ENCODE measurements at regions not wholly inside any gene's neighbourhood (a gene's known extent, or its start where the extent isn't known, plus 50 kb on each side); places are given as distances from the start of the nearest gene placed in this dataset.
A peak's percentile ranks its signal among the peaks of the same experiment; 100 is the strongest.
"Not testable (repeated sequence)": the region's sequence is repeated elsewhere in the genome, so short reads cannot be mapped to it uniquely, and the experiment has no call there.

DNA sequence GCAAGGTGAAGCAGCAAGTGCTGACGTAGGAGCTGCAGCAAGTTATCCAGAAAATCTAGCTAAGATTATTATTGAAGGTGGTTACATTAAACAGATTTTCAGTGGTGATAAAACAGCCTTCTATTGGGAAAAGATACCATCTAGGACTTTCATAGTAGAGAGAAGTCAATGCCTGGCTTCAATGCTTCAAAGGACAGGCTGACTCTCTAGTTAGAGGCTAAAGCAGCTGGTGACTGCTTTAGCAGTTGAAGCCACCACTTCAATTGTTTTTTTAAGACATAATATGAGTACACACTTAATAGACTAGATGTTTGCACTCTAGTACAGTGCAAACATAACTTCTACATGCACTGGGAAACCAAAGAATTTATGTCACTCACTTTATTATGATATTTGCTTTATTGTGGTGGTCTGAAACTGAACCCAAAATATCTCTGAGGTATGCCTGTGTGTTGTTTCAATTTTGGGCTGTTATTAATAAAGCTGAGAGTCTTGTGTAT, 1026.9 kb upstream of the FOXG1 start:
- CTCF ChIA-PET, result no interaction called here

DNA sequence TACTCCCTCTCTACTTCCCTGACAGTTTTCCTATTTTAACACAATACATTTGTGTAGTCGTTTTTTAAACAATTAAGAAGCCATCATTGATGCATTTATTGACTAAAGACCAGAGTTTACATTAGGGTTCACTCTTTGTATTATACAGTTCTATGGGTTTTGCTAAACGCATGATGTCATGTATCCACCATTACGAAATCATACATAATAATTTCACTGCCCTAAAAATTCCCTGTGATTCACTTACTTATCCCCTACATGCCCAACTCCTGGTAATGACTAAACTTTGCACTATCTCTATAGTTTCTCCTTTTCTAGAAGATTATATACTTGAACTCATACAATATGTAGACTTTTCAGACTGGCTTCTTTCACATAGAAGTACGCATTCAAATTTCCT, 1016.5 kb upstream of the FOXG1 start:
- ChIA-PET CTCF (no interaction called here), POLR2A (no interaction called here)
- peaks cover 0 to 2% (median 0%) of the 10 kb centered on the region in 5 experiments for H3K27me3 ChIP-seq (replicated peaks in 2 of 5; ENCODE audit: control insufficient read depth in 4 of 5, insufficient read depth in 5 of 5, low read length in 4 of 5)
- H3K4me1 ChIP-seq (ENCODE audit: control extremely low read depth in 1 of 4, control insufficient read depth in 4 of 4, insufficient read depth in 4 of 4, low read length in 3 of 4), result no peaks in the 10 kb centered on the region
- H3K9me3 ChIP-seq (ENCODE audit: control extremely low read depth in 1 of 5, control insufficient read depth in 4 of 5, insufficient read depth in 2 of 5, low read depth in 1 of 5, low read length in 4 of 5), result no peaks in the 10 kb centered on the region
- H3K36me3 ChIP-seq (ENCODE audit: control insufficient read depth in 4 of 4, insufficient read depth in 4 of 4, low read length in 3 of 4), result no peaks in the 10 kb centered on the region
- no peak overlapping the region for H3K27ac ChIP-seq (ENCODE audit: insufficient read depth in 1 of 2, low read depth in 1 of 2, low read length in 2 of 2, poor library complexity in 1 of 2, severe bottlenecking in 2 of 2)
- 90% methylated on average over 2 of the region's 4 CpGs for WGBS (ENCODE audit: insufficient coverage)
- no peak for DNase-seq
- no peak overlapping the region for H3K4me3 ChIP-seq (ENCODE audit: control insufficient read depth in 1 of 7, extremely low read depth in 1 of 7, insufficient read depth in 4 of 7, low read depth in 2 of 7, low read length in 6 of 7)

More for the DNA sequence above, 1026.9 kb upstream of the FOXG1 start:
- no peak overlapping the region for H3K27ac ChIP-seq (ENCODE audit: insufficient read depth in 1 of 2, low read depth in 1 of 2, low read length in 2 of 2, poor library complexity in 1 of 2, severe bottlenecking in 2 of 2)
- POLR2A ChIA-PET, result no interaction called here
- no peaks in the 10 kb centered on the region for H3K27me3 ChIP-seq (replicated peaks in 2 of 5; ENCODE audit: control insufficient read depth in 4 of 5, insufficient read depth in 5 of 5, low read length in 4 of 5)
- H3K4me3 ChIP-seq (ENCODE audit: control insufficient read depth in 1 of 7, extremely low read depth in 1 of 7, insufficient read depth in 4 of 7, low read depth in 2 of 7, low read length in 6 of 7), result no peak overlapping the region
- 100% methylated on average over 1 of the region's 1 CpG for WGBS (ENCODE audit: insufficient coverage)
- H3K9me3 ChIP-seq (ENCODE audit: control extremely low read depth in 1 of 5, control insufficient read depth in 4 of 5, insufficient read depth in 2 of 5, low read depth in 1 of 5, low read length in 4 of 5), result no peaks in the 10 kb centered on the region
- no peaks in the 10 kb centered on the region for H3K4me1 ChIP-seq (ENCODE audit: control extremely low read depth in 1 of 4, control insufficient read depth in 4 of 4, insufficient read depth in 4 of 4, low read length in 3 of 4)
- no peak for DNase-seq
- H3K36me3 ChIP-seq (ENCODE audit: control insufficient read depth in 4 of 4, insufficient read depth in 4 of 4, low read length in 3 of 4), result no peaks in the 10 kb centered on the region

GRCh38 chr14:27757642-27758041, 1008.9 kb upstream of the FOXG1 start:
- H3K4me1 ChIP-seq (ENCODE audit: control extremely low read depth in 1 of 4, control insufficient read depth in 4 of 4, insufficient read depth in 4 of 4, low read length in 3 of 4); CTCF ChIA-PET; DNase-seq; H3K27ac ChIP-seq (ENCODE audit: insufficient read depth in 1 of 2, low read depth in 1 of 2, low read length in 2 of 2, poor library complexity in 1 of 2, severe bottlenecking in 2 of 2); H3K4me3 ChIP-seq (ENCODE audit: control insufficient read depth in 1 of 7, extremely low read depth in 1 of 7, insufficient read depth in 4 of 7, low read depth in 2 of 7, low read length in 6 of 7); H3K36me3 ChIP-seq (ENCODE audit: control insufficient read depth in 4 of 4, insufficient read depth in 4 of 4, low read length in 3 of 4); H3K9me3 ChIP-seq (ENCODE audit: control extremely low read depth in 1 of 5, control insufficient read depth in 4 of 5, insufficient read depth in 2 of 5, low read depth in 1 of 5, low read length in 4 of 5); POLR2A ChIA-PET; H3K27me3 ChIP-seq (replicated peaks in 2 of 5; ENCODE audit: control insufficient read depth in 4 of 5, insufficient read depth in 5 of 5, low read length in 4 of 5): not testable (repeated sequence)
- 92% methylated on average over 2 of the region's 4 CpGs for WGBS (ENCODE audit: insufficient coverage)

DNA sequence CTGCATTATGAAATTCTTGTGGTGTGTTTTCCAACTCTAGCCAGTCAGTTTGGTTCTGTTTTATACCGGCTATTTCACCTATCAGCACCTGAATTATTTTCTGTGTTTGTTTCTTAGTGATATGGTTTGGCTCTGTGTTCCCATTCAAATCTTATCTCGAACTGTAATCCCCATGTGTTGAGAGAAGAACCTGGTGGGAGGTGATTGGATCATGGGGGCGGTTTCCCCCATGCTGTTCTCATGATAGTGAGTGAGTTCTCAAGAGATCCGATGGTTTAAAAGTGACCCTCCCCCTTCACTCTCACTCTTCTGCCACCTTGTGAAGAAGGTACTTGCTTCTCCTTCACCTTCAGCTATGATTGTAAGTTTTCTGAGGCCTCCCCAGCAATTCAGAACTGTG, 1006.2 kb upstream of the FOXG1 start:
- CTCF ChIA-PET; H3K27me3 ChIP-seq (replicated peaks in 2 of 5; ENCODE audit: control insufficient read depth in 4 of 5, insufficient read depth in 5 of 5, low read length in 4 of 5); H3K9me3 ChIP-seq (ENCODE audit: control extremely low read depth in 1 of 5, control insufficient read depth in 4 of 5, insufficient read depth in 2 of 5, low read depth in 1 of 5, low read length in 4 of 5); H3K4me3 ChIP-seq (ENCODE audit: control insufficient read depth in 1 of 7, extremely low read depth in 1 of 7, insufficient read depth in 4 of 7, low read depth in 2 of 7, low read length in 6 of 7); H3K4me1 ChIP-seq (ENCODE audit: control extremely low read depth in 1 of 4, control insufficient read depth in 4 of 4, insufficient read depth in 4 of 4, low read length in 3 of 4); DNase-seq; H3K36me3 ChIP-seq (ENCODE audit: control insufficient read depth in 4 of 4, insufficient read depth in 4 of 4, low read length in 3 of 4); H3K27ac ChIP-seq (ENCODE audit: insufficient read depth in 1 of 2, low read depth in 1 of 2, low read length in 2 of 2, poor library complexity in 1 of 2, severe bottlenecking in 2 of 2); POLR2A ChIA-PET: not testable (repeated sequence)
- WGBS (ENCODE audit: insufficient coverage), result 90% methylated on average over 2 of the region's 4 CpGs

DNA sequence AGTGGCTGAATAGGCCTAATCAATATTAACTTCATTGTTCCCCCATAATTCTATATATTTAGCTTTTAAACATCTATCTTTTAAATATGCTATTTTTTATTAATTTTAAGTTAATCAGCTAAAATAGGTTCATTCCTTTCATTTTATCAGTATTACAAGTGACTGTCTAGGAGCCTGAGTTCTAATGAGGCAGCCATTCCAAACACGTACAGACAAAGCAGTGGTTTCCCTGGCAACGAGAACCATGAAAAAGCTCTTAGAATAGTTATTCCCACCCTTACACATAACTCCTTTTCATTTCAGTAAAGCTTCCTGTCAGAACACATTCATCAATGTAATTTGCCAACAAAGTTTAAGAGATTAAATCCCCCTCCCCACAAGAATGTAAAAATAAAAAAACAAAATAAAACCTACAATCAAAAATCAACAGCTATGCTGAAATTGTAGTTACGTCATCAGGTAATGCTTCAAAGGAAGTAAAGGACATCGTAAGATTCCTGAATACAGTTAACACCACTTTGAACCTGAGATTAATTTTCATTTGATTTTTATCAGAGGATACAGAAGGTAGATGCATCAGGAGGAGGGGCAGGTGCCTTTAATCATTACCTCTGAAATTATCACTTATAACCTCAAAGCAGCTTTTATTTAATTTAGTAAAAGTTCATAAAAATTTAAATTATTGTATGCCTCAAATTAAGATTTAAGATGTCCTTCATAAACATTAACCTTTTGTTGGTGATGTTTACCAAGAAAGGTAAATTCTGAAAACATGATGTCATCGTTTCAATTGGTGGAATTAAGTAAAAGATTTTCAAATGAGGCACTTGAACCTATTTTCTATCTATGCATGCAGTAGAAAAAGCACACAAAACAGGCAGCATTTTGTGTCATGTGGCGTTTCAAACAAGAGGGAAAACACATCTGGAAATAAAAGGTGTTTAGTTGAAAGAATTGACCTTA, 967.2 kb upstream of the FOXG1 start:
- H3K27ac ChIP-seq (ENCODE audit: insufficient read depth in 1 of 2, low read depth in 1 of 2, low read length in 2 of 2, poor library complexity in 1 of 2, severe bottlenecking in 2 of 2); H3K4me1 ChIP-seq (ENCODE audit: control extremely low read depth in 1 of 4, control insufficient read depth in 4 of 4, insufficient read depth in 4 of 4, low read length in 3 of 4); DNase-seq; CTCF ChIA-PET; H3K9me3 ChIP-seq (ENCODE audit: control extremely low read depth in 1 of 5, control insufficient read depth in 4 of 5, insufficient read depth in 2 of 5, low read depth in 1 of 5, low read length in 4 of 5); H3K4me3 ChIP-seq (ENCODE audit: control insufficient read depth in 1 of 7, extremely low read depth in 1 of 7, insufficient read depth in 4 of 7, low read depth in 2 of 7, low read length in 6 of 7); H3K27me3 ChIP-seq (replicated peaks in 2 of 5; ENCODE audit: control insufficient read depth in 4 of 5, insufficient read depth in 5 of 5, low read length in 4 of 5); POLR2A ChIA-PET; H3K36me3 ChIP-seq (ENCODE audit: control insufficient read depth in 4 of 4, insufficient read depth in 4 of 4, low read length in 3 of 4): not testable (repeated sequence)
- WGBS (ENCODE audit: insufficient coverage), result 100% methylated on average over 1 of the region's 6 CpGs

- H3K9me3 ChIP-seq (ENCODE audit: control extremely low read depth in 1 of 5, control insufficient read depth in 4 of 5, insufficient read depth in 2 of 5, low read depth in 1 of 5, low read length in 4 of 5); H3K27ac ChIP-seq (ENCODE audit: insufficient read depth in 1 of 2, low read depth in 1 of 2, low read length in 2 of 2, poor library complexity in 1 of 2, severe bottlenecking in 2 of 2); H3K4me3 ChIP-seq (ENCODE audit: control insufficient read depth in 1 of 7, extremely low read depth in 1 of 7, insufficient read depth in 4 of 7, low read depth in 2 of 7, low read length in 6 of 7); POLR2A ChIA-PET; H3K36me3 ChIP-seq (ENCODE audit: control insufficient read depth in 4 of 4, insufficient read depth in 4 of 4, low read length in 3 of 4); CTCF ChIA-PET: not testable (repeated sequence)
- Histone ChIP-seq H3K4me1 (ENCODE audit: control extremely low read depth in 1 of 4, control insufficient read depth in 4 of 4, insufficient read depth in 4 of 4, low read length in 3 of 4) (peaks cover 0 to 13% (median 7%) of the 10 kb centered on the region in 4 experiments), H3K27me3 (replicated peaks in 2 of 5; ENCODE audit: control insufficient read depth in 4 of 5, insufficient read depth in 5 of 5, low read length in 4 of 5) (peaks cover 0 to 13% (median 5%) of the 10 kb centered on the region in 5 experiments)
- peak; percentile 32 to 74 (median 60) for DNase-seq
- WGBS (ENCODE audit: insufficient coverage), result no CpG with 5 or more reads among the region's 4 CpGs
Measured at GRCh38 chr14:27817746-27818430, 948.7 kb upstream of the FOXG1 start.

DNA sequence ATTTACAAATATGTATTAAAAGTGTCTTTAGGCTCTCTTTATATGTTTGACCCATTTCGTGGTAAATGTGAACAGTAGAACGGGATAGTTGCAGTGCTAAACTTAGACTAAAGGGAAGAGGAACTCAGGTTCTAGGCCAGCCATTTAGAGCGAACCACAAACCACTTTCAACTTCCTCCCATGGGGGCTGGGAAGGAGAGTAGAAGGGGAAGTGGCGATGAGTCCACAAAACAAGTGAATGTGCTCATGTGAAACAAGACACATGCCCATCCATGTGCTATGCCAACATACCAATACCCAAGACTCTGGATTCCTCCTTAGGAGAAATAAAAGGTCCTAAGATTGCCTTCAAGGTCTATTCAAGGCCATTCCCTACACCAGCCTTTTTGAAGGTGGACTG, 940.4 kb upstream of the FOXG1 start:
- WGBS (ENCODE audit: insufficient coverage), result no CpG with 5 or more reads among the region's 4 CpGs

More for the DNA sequence above, 940.4 kb upstream of the FOXG1 start:
- CTCF ChIA-PET; H3K27me3 ChIP-seq (replicated peaks in 2 of 5; ENCODE audit: control insufficient read depth in 4 of 5, insufficient read depth in 5 of 5, low read length in 4 of 5); H3K36me3 ChIP-seq (ENCODE audit: control insufficient read depth in 4 of 4, insufficient read depth in 4 of 4, low read length in 3 of 4); H3K27ac ChIP-seq (ENCODE audit: insufficient read depth in 1 of 2, low read depth in 1 of 2, low read length in 2 of 2, poor library complexity in 1 of 2, severe bottlenecking in 2 of 2); H3K9me3 ChIP-seq (ENCODE audit: control extremely low read depth in 1 of 5, control insufficient read depth in 4 of 5, insufficient read depth in 2 of 5, low read depth in 1 of 5, low read length in 4 of 5); POLR2A ChIA-PET: not testable (repeated sequence)
- Histone ChIP-seq H3K4me1 (ENCODE audit: control extremely low read depth in 1 of 4, control insufficient read depth in 4 of 4, insufficient read depth in 4 of 4, low read length in 3 of 4) (peaks cover 0 to 11% (median 6%) of the 10 kb centered on the region in 4 experiments), H3K4me3 (ENCODE audit: control insufficient read depth in 1 of 7, extremely low read depth in 1 of 7, insufficient read depth in 4 of 7, low read depth in 2 of 7, low read length in 6 of 7) (peak overlapping the region in 1 of 7 experiments; percentile 7)
- peak; percentile 57 to 93 (median 85) for DNase-seq
